GM18909 (cell line): ENCODE measurements at regions not wholly inside any gene's neighbourhood (a gene's known extent, or its start where the extent isn't known, plus 50 kb on each side); places are given as distances from the start of the nearest gene placed in this dataset.

Experiments
- ATAC-seq: cut with Tn5 transposase; IDR thresholded peaks from one replicate; pipeline ENCODE4 v1.9.1; 2021; ENCODE audit warnings: mild to moderate bottlenecking; ENCODE audit not compliant: unreplicated experiment, poor library complexity

- no peak for ATAC-seq
Observed at GRCh38 chr11:97956904-97957303, 1063.8 kb upstream of the CNTN5 start.

DNA sequence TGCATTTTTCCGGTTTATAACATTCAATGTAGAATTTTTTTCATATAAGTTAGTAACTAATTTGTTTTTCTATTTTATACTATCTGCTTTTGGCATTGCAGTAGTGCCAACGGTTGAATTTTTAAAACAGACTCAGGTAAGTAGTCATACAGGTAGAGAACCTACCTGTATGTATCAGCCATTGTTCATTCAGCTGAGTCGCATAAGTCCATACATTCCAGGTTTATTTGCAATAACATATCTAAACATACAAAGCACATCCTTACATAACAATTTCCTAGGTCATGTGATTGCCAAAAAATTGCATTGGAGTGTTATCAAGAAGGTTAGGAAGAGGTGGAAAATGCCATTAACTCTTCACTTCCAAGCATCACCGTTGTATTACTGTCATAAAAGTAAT, 1059.3 kb upstream of the CNTN5 start:
- no peak for ATAC-seq

DNA sequence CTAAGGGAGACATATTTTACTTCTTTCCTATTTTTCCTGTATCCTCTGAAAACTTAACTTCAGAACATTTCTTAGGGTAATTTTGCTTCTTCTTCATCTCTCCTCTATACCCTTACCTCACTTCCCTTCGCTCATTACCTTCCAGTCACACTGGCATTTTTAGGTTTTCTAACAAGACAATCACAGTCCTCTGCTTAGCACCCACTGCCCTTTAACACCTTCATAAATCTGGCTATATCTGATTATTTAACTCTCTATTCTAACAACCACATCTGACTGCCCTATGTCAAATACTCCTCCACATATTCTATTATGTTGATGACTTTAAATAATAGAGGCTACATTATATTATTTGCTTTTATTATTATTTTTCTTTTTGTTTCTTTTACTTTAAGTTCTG, 1058.0 kb upstream of the CNTN5 start:
- no peak for ATAC-seq

DNA sequence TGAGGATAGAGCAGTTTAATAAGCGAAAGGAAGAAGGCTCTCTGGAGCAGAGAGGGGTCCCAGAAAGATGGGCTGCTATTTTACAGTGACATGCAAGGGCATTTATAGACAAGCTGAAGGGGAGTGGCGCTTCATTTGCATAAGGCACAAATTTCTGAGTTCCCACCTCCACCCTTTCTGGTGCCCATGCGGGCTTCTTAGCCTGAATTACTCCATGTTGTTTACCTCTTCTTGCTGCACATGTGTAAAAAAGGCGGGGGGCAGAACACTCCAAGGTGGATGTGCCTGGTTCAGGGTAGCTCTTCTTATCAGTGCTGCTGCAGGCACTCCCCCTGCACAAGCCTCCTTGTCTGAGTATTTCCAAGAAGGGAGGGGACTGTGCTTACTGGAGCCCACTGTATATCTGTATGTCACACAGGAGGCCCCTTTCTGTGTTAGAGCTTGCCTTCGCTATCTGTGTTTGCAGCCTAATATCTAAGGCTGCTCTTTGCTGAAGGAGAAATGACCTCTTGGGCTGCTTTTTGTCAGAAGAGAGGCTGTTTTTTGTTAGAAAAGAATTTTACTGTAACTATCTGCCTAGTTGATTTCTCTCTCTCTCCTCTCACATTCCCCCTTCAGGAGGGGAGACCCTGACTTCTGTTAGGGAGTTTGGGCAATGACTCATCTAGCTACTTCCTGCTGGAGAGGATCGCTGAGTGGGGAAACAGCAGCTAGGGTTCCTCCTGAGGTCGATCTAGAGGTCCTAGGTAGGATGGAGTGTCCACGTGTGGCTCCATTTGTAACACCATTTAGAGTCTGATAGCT, 1057.0 kb upstream of the CNTN5 start:
- ATAC-seq: no peak

DNA sequence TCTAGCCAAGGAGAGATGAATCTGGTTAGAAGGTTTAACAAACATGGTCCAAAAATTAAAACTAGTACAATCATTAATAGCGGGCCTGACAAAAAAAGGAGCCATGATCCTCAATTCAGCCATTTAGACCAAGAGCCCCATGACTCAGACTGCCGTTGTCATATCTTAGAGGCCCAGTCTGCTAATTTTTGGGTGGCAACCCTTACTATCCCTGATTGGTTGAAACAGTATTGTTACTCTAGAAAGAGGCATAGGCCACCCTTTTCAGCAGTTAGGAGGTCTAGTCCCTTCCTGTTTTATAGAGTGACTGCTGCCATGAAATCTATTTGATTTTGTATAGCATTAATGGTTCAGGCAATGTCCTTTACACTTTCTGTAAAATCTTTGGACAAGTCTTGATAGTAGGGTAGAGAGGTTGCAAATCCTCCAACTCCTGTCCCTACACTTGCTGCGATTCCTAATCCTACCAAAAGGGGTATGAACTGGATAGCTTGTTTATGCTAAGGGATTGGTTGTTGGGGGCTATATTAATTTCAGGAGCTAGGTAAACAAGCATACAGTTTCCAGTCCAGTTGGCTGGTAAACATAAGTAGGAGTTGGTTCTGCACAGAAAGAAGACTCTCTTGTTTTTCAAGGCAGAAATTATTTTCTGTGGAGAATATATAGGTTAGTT, 1056.3 kb upstream of the CNTN5 start:
- ATAC-seq: no peak

DNA sequence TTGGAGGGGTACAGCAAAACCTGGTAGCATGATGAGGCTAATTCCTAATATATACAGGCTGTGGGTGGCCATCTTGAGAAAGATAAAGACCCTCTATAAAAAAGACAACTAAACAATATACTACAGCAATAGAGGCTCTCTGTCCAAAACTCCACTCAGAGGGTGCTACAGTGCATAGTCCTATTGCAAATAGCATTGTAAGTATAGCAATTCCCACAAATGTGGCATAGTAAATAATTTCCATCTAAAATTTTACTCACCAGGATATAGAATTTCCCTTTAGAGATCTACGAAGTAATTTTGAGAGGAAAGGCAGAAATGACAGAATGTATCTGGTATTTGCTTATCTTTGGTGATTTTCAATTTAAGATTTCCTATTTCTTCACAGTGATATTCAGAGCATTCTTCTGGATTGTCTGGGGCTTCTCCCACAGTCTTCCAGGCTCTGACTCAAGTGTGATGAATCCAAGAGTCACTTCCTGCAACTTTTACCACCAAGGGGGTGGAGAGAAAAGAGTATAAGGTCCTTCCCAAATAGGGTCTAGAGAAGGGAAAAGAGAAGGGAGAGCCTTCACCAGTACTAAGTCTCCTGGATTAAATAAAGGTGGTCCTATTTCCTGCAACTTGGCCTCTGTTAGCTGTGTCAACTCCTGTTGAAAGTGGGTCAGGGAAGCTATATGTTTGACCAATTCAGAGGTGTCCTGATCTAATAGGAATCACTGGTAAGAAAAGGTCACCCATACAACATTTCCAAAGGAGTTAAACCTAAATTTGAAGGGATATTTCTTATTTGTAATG, 1054.7 kb upstream of the CNTN5 start:
- no peak for ATAC-seq

DNA sequence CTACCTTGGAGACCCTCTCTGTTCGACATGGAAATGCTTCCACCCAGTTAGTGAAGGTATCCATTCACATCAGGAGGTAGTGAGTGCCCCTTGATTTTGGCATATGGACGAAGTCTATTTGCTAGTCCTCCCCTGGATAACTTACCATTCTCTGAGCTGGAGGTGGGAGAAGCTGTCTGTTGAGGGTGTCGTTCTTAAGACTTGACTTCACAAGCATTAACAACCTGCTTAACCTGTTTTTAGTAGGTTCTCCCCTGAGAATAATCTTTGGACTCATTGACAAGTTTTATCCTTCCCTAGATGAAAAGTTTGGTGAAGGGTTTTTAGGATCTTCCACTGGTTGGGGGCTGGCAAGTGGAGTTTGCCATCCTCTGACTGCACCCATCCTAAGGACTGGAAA, 1053.8 kb upstream of the CNTN5 start:
- ATAC-seq: no peak

- ATAC-seq: no peak
Observed at GRCh38 chr11:97968071-97968470, 1052.7 kb upstream of the CNTN5 start.

DNA sequence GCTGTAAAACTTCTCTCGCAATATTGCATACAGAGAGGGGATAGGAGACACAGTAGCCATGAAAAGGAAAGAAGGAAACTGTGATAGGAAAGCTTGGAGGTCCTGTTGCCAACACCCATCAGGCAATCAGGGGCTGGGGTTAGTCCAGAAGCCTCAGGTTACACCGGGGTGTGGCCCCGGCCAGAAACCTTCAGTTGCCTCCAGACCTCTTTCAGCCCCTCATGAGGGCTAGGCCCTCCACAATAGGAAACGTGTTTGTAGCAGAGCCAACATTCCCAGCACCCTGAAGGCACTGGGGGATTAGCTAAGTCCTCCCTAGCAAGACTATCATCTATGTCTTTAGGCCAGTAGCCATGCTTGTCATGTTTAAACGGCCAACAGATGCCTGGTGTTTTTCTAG, 1048.0 kb upstream of the CNTN5 start:
- ATAC-seq: no peak

DNA sequence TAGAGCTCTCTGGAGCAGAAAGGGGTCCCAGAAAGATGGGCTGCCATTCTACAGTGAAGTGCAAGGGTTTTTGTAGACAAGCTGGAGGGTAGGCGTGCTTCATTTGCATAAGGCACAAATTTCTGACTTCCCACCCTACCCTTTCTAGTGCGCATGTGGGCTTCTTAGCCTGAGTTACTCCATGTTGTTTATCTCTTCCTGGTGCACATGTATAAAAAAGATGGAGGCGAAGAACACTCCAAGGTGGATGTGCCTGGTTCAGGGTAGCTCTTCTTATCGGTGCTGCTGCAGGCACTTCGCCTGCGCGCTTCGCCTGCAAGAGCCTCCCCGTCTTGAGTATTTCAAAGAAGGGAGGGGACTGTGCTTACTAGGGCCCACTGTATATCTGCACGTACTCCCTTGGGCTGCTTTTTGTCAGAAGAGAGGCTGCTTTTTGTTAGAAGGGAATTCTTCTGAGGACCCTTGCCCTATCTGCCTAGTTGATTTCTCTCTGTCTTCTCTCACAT, 1047.3 kb upstream of the CNTN5 start:
- ATAC-seq: no peak

GRCh38 chr11:97974798-97975498, 1045.8 kb upstream of the CNTN5 start:
- no peak for ATAC-seq

GRCh38 chr11:97977726-97978125, 1043.0 kb upstream of the CNTN5 start:
- no peak for ATAC-seq

DNA sequence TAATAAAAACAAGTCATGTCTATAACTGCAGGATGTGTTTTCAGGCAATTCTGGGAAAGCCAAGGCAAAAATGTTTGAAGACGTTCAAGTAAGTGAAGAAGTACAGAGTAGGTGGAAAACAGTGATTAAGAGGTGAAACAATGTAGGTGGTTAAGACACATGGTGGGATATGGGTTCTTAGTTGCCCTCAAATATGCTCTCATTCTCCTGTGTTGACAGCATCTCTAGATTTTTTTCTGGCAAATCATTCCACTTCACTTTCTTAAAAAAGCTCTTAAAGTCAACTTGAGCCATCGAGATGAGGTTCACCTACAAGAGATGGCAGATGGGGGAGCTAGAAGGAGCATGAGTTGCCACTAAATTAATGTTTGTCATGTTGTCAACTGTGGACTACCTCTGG, 1041.0 kb upstream of the CNTN5 start:
- ATAC-seq: no peak

- no peak for ATAC-seq
Observed at GRCh38 chr11:97982512-97982911, 1038.2 kb upstream of the CNTN5 start.

DNA sequence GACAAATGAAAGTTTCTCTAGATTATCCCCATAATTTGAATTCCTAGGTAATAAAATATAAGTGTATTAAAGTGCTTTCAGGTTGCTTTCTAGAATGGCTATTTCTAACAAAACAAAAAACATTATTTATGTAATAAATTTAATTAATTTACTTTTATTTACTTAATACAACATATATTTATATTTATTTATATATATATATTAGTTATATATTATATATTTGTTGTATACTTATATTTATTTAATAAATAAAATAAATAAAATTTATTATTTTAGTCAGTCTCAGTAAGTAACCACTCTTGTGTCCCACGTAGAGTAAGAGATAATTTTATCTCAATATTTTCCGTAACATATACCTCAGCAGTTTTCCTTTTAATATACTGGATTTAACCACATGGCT, 1031.6 kb upstream of the CNTN5 start:
- no peak for ATAC-seq

GRCh38 chr11:97990162-97990920, 1030.4 kb upstream of the CNTN5 start:
- no peak for ATAC-seq

GRCh38 chr11:97993562-97993961, 1027.2 kb upstream of the CNTN5 start:
- ATAC-seq: no peak

DNA sequence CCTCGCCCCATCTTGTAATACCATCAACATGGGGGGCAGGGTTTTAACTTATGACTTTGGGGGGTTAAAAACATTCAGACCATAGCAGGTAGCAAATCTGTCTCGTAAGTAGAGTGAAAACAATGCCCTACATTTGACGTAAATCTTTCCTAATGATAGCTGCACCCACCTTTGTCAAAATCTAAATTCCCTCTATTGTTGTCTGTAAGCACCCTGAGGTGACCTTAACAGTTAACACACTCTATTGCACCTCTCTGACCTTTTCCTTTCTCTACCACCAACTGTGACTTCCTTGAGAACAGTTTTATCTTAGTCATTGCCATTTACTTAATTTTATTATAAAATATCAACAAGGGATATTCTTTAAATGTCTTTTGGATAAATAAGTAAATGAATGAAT, 1024.9 kb upstream of the CNTN5 start:
- ATAC-seq: no peak

GRCh38 chr11:97996762-97997161, 1024.0 kb upstream of the CNTN5 start:
- ATAC-seq: no peak
